HG03558 (cell line): ENCODE measurements at regions not wholly inside any gene's neighbourhood (a gene's known extent, or its start where the extent isn't known, plus 50 kb on each side); places are given as distances from the start of the nearest gene placed in this dataset.

Source experiments
- ATAC-seq: cut with Tn5 transposase; IDR thresholded peaks from one replicate; pipeline ENCODE4 v1.9.1; 2021; ENCODE audit warnings: moderate number of reproducible peaks; ENCODE audit not compliant: unreplicated experiment; ENCODE audit errors: extremely low read depth

DNA sequence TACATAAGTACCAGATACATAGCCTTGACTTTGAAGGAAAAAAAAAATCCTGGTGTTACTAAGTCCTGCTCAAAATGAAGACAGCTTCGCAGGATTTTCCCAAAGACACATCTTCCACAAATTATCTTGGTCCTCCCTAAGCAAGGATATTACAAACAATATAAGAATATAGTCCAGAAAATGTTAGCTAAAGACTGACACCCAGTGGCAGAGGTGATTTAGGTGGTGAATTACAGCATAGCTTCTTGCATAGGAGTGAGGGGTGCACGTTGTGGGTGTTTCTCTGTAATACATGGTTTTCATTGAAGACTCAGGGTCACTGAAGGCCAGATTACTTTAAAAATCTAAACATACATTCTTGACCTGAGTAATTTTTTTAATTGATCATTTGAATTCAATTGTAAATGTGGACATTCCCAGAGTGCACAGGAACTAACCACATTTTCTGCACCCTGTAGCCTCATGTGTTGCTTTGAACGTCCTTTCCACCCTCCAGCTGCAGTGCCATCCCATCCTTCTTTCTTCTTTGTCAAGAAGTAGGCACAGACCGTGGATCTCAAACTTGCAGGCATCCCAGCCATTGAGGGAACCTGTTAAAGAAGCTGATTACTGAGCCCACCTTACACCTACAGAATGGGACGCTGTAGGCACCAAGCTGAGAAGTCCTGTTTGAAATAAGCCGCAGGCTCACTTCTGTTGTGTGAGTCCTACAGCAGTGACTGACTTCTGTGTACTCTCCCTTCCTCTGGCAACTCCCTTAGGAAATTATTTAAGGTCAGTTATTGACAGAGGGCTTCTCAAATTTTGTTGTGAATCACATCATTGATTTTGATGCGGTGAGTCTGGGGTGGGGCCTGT, 102.6 kb downstream of the PERP start:
- ATAC-seq = no peak

DNA sequence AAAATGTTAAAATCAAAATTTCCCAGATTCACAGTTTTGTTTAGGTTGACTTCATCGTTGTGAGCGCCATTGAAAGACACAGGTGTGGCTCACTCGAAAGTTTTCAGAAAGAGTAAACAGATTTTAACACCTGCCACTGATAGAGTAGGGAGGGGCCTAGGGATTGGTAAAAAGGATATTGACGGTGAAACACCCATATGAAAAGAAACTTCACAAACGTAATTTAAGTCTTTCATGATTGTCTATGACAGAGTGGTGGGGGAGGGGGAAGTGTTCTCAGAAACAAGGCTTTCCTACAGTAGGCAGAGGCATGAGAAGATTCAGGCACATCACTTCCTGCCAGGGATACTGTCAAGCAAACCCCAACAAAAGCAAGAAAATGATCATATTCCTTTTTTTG, 101.4 kb downstream of the PERP start:
- ATAC-seq = no peak

DNA sequence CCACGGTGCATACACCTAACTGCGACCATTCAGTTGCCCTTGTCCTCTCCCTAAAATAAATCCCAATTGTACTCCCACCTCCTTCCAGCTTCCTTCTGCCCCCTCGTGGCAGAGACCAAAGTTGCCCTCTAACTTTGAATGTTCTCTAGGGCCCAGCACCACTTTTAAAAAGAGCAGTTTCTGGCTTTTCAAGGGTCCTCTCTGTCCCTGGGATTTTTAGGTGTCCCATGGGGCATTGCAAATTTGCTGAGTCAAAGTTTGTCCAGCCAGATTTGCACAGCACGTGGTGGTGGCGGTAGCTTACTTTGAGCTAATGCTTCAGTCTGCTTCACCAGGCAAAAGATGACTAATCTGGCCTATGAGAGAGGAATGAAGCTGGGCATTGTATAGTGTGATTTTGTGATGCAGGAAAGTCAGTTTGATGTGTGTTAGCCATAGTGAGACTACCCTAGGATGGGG, 100.2 kb downstream of the PERP start:
- no peak for ATAC-seq

DNA sequence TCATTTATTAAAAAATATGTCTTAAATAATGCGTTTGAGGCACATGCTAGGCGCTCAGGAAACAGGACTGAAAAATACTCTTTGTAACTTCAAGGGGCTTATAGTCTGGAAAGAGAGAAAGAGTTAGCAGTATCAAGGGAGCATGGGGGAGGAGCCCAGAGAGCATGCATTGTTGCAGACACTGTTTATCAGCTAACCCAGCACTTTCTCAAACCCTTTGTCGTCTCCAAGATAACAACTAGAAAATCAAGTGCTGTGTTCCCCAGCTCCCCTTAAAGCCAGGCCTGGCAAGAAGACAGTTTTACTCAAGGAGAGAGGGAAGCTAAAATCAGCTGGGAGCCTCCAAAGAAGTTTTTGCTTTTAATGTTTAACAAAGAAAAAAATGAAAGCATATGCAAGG, 98.4 kb downstream of the PERP start:
- ATAC-seq = no peak

DNA sequence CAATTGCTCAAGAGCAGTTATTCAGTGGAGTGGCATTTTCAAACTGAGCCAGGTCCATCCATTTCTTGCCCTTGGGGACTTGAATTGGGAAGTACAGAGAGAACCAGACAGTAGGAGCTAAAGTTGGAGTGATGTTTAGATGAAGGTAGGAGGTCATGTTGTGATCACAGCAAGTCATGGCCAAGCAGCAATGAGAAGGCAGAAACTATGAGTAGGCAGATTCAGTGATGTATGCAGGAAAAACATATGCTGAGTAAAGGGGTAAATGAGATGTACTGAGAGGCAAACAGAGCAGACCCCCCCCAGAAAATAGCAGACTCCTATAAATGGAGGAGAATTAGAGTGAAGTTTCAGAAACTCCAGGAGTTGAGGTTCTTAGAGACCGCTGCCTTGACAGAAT, 95.8 kb downstream of the PERP start:
- ATAC-seq = no peak

DNA sequence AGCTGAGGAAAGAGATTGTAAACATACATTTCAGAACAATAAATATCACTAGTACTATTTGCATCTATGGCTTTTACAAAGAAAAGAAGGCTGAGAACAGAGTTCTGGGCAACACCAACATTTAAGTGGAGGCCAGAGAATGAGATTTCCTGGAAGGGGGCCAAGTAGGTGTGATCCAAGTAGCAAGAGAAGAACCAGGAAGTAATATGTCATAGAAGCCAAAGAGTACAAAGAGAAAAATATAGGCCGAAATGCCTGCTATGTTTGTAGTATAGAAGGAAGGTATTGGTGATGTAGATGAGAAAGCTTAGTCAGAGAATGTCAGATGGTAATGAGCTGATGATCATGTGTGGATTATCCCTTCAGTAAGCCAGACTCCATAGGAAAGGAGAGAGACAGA, 94.5 kb downstream of the PERP start:
- ATAC-seq = no peak

DNA sequence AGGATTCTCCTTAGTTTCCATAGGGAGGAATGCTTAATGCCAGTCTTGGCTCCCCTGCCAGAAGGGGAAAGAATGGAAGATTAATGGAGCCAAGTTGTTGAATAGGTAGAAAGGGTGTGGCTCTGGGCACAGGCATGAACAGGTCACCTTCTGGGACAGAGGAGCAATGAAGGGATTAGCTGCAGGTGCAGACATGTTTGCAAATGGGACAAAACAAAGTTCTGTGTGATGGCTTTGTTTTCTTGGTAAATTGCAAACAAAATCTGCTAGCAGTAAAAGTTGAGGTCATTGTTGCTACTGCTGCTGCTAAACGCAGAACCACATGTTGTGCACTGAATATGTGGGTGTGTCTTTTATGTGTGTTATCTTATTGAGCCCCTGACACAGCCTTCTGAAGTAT, 93.3 kb downstream of the PERP start:
- no peak for ATAC-seq

DNA sequence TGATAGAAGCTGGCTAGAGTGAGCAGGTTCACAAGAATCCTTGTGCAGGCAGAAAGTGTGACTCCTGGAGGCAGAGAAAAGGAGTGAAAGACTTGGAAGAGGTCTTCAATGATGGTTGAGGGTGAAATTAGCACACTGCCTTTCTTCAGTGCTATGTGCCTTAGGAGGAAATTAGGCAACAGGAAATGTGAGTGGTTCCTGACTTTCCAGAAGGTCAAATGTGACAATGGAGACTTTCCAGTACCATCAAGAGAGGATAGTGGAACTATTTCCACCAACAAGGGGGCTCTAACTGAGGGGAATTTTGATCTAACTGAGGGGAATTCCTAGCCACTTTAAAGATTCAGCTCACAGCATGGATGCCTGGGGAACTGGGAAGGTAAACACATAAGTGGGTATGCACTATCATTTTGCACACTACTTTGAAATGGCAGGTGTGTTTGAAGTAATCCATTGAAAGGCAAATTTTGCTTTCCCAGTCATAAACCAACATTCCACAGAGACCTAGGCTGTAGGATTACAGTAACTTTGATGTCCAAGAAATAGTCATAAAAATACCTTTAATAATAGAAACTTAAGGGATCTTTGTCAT, 90.0 kb downstream of the PERP start:
- no peak for ATAC-seq

DNA sequence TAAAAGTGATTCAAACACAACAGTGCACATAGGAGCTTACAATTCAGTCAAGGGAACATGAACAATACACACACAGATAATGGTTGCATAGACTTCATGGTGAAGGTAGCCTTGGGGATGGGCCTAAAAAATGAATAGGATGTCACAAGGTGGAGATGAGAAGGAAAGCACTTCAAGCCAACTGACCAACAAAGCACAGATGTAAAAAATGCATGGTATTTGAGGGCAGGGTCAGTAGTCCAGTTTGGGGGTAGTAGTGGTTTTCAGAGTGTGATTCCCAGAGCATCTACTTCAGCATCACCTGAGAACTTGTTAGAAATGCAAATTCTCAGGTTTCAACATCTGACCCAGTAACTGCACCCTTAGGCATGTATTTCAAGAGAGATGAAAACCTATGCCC, 88.9 kb downstream of the PERP start:
- ATAC-seq = no peak

DNA sequence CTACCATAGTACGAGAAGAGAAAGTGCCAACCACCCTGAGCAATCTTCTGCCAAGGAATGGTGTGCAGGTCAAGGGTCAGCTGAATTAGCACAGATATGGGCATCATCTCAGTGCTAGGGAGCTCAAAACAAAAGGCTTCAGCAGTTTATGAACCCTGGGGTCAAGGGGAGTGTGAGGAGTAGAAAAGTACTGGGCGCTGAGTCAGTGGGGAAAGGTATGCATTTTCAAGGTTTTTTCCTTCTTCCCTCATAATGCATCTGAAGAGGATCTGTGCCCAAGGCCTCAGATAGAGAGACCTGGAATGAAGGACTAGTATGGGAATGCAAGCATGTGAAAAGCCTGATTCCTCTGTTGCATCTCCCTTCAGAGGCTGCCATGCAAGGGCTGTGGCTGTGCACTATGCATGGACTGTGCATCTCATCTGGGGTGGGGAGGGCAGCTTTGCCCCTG, 81.7 kb downstream of the PERP start:
- ATAC-seq = no peak

DNA sequence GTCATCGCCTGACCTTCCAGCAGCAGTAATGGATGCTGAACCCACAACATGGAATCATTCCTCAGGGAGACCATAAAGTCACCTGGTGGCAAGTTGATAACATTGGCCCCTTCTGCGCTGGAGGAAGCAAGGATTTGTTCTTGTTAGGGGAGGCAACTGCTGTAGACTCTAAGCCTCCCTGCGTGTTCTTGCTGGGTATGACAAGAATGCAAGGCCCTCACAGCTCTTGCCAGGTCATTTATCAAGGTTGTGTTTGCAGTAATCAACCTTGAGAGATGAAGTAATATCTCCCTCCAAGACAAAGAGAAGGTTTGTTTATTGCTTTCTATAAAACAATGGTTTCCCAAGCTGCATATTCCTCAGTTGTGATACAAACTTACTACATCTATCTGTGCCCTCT, 80.9 kb downstream of the PERP start:
- no peak for ATAC-seq

DNA sequence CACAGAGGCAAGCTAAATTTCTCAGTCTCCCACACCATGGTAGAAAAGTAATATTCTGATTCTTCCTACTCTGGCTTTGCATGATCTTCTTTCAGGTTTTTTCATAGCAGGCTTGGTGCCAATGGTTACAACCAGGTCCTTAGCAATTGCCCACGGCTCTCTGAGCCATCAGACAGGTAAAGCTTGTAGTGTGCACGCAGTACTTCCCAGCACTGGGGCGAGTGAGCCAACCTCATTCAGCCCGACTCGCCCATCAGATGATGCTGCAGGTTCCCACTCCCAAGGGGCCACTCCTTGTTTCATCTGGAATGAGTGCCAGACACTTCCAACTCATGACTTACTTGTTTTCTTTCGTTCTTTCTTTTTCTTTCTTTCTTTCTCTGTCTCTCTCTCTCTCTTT, 78.3 kb downstream of the PERP start:
- no peak for ATAC-seq

DNA sequence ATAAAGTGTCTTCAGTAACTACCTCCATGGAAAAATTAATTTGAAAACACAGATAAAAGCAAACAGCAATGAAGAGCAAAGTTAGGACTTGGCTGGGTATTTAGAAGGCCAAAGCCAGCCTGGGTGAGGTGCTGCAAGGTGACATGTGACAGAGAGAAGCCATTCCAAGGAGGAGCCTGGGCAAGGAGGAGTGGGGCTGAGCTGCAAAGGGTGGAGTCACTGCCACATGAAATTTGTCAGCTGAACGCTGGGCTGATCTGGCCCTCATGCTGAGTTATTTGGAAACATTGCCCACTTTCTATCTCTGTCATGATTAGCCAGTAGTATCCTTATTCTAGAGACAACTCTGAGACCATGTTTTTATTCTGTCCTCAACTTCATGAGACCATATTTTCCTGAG, 76.3 kb downstream of the PERP start:
- ATAC-seq = no peak

DNA sequence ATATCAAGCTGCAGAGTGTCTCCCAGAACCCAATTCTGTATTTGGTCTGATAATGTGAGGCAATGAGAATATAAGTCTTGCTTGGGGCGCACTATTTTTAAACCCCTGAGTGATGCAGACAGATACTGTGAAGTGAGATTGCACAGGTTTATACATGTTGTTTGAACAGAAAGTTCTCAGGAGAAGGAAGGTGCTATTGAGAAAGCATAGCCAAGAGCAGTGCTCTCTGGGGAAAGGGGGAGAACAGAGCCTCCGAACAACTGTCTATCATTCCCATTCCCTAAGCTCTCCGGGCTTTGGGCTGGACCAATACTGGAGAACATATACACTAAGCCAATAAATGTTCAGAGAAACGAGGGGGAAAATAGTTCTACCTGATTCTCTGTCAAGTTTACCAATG, 75.8 kb downstream of the PERP start:
- no peak for ATAC-seq

DNA sequence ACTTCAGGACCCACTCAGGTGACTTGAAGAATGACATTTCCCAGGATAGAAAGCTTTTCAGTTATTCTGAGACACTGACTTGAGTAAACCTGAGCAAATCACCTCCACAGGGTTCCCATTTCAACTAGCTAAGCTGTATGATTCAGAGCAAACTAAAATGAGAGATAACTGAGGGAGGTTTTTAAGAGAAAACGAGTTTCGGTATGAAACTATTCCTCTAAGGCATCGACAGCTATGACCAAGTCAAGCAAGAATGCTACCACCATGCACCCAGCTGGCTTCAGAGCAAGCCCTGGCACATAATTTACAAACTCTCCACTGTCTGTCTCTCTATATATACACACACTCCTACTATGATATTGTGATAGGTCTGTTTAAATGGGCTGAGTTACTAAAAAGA, 75.4 kb downstream of the PERP start:
- no peak for ATAC-seq

DNA sequence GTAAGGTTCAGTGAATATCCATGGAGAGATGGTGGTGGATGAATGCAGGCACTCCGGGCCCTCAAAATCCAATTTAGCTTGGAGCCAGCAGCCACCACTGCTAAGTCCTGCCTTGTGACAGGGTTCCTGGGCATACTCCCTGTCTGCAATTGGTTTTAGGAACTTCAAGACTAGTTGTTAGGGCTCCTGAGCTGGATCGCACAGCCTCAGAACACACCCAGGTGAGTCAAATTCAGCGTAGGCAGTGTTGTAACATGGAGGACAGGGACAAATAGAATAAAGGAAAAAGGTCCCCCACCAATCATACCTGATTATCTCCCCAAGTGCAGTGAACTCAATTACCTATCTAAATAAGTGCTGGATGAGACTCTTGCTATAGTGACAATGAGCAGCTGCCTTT, 74.6 kb downstream of the PERP start:
- no peak for ATAC-seq

DNA sequence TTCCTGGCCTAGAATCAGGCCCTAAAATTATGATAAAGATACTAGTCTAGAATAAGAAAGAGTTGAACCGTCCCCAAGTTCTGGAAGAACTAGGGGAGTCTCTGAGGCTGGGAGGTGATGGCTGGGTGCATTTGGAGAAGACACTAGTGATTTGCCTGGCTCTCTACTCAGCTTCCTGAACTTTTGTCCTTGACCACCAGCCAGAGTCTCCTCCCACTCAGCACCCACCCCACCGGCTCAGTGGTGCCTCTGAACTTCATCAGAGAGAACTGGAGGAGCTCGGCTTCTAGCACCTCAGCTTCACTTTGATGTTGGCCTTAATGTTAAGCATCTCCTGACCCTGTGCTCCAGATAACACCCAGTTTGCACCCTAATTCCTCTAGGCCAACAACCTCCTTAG, 73.0 kb downstream of the PERP start:
- ATAC-seq = no peak

DNA sequence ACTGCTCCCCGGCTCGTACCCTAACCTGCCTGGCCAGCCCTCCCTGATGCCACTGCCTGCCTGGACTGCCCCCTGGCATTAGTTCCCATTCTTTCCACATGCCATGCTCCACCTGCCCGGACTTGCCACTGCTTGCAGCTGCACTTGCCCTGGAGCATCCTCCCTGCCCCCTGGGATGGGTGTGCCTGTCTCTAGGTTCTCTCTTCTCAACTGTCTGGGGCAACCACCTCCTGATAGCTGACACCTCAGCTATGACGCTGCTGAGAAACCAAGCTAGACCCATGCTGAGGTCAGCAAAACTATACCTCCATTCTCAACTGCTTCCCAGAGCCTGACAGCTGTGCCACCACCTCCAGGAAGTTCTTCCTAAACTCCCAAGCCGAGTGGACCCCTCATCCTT, 72.1 kb downstream of the PERP start:
- ATAC-seq = no peak

DNA sequence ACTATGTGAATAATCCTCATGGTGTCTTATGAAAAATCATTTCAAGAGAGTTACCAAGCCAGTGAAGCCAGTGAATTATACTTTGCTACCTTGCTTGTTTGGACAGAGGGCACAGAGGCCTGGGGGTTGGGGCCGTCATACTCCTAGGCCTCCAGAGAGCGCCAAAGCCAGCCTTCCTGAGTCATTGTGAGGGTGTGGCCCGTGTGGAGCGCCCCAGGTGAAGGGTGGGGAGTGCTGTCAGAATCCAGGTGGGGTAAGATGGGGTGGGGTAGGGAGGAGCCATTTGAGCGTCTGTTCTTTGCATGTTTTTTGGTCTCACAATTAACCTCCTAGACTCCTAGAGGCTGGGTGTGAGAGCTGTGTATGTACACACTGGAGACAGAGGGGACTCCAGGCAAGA, 71.1 kb downstream of the PERP start:
- ATAC-seq = no peak

DNA sequence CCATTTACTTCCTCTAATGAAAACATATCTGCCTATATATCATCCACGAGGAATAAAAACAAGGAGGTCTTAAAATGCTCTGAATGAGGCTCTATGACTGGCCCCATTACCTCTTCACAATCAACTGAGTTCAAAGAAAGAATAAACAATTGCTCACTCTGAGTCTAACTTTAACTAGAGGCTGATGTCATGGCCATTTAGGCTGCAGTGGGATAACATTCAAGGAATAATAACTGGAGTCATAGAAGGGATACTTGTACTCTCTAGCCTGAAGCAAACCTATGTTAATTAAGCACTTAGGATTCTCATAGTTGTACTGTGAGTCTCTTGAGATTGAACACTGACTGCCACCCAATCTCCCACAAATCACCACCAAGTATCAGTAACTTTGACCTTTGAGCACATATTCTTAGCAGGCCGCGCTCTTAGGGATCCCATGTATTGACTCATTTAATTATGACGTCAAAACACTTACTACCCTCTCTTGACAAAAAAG, 70.2 kb downstream of the PERP start:
- ATAC-seq = no peak

DNA sequence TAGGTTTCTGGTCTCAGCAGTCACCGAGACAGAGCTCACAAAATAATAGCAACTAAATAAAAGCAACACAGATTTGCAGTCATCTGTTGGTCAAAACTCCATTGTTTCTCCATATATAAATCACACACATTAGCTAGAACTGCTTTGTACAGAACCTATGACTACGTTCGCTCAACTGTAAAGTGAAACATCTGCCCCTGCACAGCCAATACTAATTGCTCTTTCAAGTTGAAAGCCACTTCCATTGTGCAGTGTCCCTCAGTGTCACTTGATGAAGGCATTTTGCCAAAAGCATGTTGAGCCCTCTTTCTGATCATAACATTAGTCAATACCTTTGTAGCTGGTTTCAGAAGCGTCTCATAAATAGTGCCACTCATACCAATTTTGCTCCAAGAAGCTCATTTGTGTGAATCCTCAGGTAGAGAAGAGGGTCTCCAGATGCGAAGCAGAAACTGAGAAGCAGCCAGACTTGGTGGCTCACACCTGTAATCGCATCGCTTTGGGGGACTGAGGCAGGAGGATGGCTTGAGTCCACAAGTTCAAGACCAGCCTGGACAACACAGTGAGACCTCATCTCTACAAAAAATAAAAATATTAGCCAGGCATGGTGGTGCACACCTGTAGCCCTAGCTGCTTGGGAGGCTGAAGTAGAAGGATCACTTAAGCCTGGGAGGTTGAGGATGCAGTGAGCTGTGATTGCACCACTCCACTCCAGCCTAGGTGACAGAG, 68.9 kb downstream of the PERP start:
- ATAC-seq = no peak
